Loucy (cell line): ENCODE measurements at regions not wholly inside any gene's neighbourhood (a gene's known extent, or its start where the extent isn't known, plus 50 kb on each side); places are given as distances from the start of the nearest gene placed in this dataset.

Source experiments
- EZH2phosphoT487 ChIP-seq: fragments of 200-600 bp; IDR thresholded peaks from 2 replicates; pipeline ENCODE4 v1.6.1; 2018; ENCODE audit warnings: antibody characterized with exemption, mild to moderate bottlenecking, moderate library complexity, borderline replicate concordance
- TF ChIP-seq, protein P1 (sequence below): fragments of 200-600 bp; sonication (generic); conservative IDR thresholded peaks from 2 replicates; pipeline ENCODE4 v1.5.1; 2014; ENCODE audit warnings: mild to moderate bottlenecking, antibody characterized with exemption, low read length

DNA sequence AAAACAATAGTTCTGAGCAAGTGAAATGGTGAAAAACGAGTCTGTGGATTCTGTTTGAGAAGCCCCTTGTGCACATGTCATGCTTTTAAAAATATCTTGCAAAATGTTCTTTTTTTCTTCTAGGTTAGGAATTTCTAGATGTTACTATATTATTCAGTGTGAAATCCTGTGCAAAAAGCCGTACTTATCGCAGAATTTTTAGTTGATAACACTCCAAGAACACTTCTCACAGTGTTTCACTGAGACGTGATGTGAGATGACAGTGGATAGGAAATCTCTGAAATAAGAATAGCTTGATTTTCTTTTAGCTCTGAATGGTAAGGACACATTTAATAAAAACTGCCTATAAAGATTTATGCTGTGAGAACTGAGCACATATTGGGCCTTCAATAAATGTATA, 234.5 kb downstream of the SNAPC1 start:
- TF ChIP-seq, protein P1, sequence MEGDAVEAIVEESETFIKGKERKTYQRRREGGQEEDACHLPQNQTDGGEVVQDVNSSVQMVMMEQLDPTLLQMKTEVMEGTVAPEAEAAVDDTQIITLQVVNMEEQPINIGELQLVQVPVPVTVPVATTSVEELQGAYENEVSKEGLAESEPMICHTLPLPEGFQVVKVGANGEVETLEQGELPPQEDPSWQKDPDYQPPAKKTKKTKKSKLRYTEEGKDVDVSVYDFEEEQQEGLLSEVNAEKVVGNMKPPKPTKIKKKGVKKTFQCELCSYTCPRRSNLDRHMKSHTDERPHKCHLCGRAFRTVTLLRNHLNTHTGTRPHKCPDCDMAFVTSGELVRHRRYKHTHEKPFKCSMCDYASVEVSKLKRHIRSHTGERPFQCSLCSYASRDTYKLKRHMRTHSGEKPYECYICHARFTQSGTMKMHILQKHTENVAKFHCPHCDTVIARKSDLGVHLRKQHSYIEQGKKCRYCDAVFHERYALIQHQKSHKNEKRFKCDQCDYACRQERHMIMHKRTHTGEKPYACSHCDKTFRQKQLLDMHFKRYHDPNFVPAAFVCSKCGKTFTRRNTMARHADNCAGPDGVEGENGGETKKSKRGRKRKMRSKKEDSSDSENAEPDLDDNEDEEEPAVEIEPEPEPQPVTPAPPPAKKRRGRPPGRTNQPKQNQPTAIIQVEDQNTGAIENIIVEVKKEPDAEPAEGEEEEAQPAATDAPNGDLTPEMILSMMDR = no peak
- TF ChIP-seq EZH2phosphoT487 = no peak
